IMR-90 (cell line): ENCODE measurements at regions not wholly inside any gene's neighbourhood (a gene's known extent, or its start where the extent isn't known, plus 50 kb on each side); places are given as distances from the start of the nearest gene placed in this dataset.

Experiments
- ATAC-seq: fragments of 200-7000 bp; cut with Tn5 transposase; 2 replicates; pipeline ENCODE4 v1.9.1; 2020; ENCODE audit warnings: low read depth, mild to moderate bottlenecking, moderate library complexity
- BruUV-seq: library from RNA; stranded (reverse); fragments of 400-500 nt; replicated peaks from 2 replicates; lab custom pipeline; 2021; lab: Mats Ljungman, UMichigan
- CTCF ChIA-PET: fragments of 300-600 bp; formaldehyde crosslinking; extraction: SDS; loops from one replicate; lab custom pipeline; 2021; ENCODE audit warnings: antibody characterized with exemption; lab: Yijun Ruan, JAX
- POLR2A ChIA-PET: fragments of 300-600 bp; sonication (Branson Sonifier 250); formaldehyde crosslinking; loops from one replicate; lab custom pipeline; 2022; ENCODE audit warnings: antibody characterized with exemption; ENCODE audit not compliant: unreplicated experiment; lab: Charles Lee
- DNase-seq: peaks from one replicate; pipeline ENCODE4 v3.0.0; 2013
- H2AFZ ChIP-seq: replicated peaks from 2 replicates; pipeline ENCODE3; 2013; ENCODE audit warnings: low read length, mild to moderate bottlenecking; ENCODE audit not compliant: poor library complexity
- H2AK5ac ChIP-seq: 2 replicates; pipeline ENCODE4 v1.6.1; 2013; ENCODE audit warnings: low read depth, low read length, inconsistent platforms
- H2AK9ac ChIP-seq: replicated peaks from 2 replicates; pipeline ENCODE3; 2013; ENCODE audit warnings: mild to moderate bottlenecking, low read depth, low read length, moderate library complexity; ENCODE audit not compliant: poor library complexity
- H2BK120ac ChIP-seq: 2 replicates; pipeline ENCODE4 v1.6.1; 2013; ENCODE audit warnings: low read depth, low read length, inconsistent platforms
- H2BK15ac ChIP-seq: 3 replicates; pipeline ENCODE4 v1.6.1; 2013; ENCODE audit warnings: low read depth, low read length, inconsistent platforms
- H2BK20ac ChIP-seq: 2 replicates; pipeline ENCODE4 v1.6.1; 2013; ENCODE audit warnings: low read depth, mild to moderate bottlenecking, inconsistent platforms, low read length, moderate library complexity
- H2BK5ac ChIP-seq: 2 replicates; pipeline ENCODE4 v1.6.1; 2013; ENCODE audit warnings: mild to moderate bottlenecking, low read depth, low read length, inconsistent platforms; ENCODE audit not compliant: poor library complexity, severe bottlenecking
- H3K14ac ChIP-seq: replicated peaks from 2 replicates; pipeline ENCODE4 v1.6.1; 2013; ENCODE audit warnings: low read depth, low read length, inconsistent platforms
- H3K18ac ChIP-seq: 2 replicates; pipeline ENCODE4 v1.6.1; 2013; ENCODE audit warnings: low read depth, low read length, control low read depth
- H3K23ac ChIP-seq: 2 replicates; pipeline ENCODE4 v1.6.1; 2013; ENCODE audit warnings: low read depth, low read length, inconsistent platforms
- H3K27ac ChIP-seq: 2 replicates; pipeline ENCODE4 v1.5.1; 2013; ENCODE audit warnings: mild to moderate bottlenecking, control low read depth, low read length; ENCODE audit not compliant: insufficient read depth
- H3K27me3 ChIP-seq: 2 replicates; pipeline ENCODE4 v1.6.1; 2013; ENCODE audit warnings: low read length; ENCODE audit not compliant: control insufficient read depth, insufficient read depth
- H3K36me3 ChIP-seq: 2 replicates; pipeline ENCODE4 v1.6.1; 2013; ENCODE audit warnings: low read length, mixed read lengths; ENCODE audit not compliant: control insufficient read depth, insufficient read depth
- H3K4ac ChIP-seq: 2 replicates; pipeline ENCODE4 v1.6.1; 2013; ENCODE audit warnings: low read depth, low read length, inconsistent platforms
- H3K4me1 ChIP-seq: 2 replicates; pipeline ENCODE4 v1.6.1; 2013; ENCODE audit warnings: low read length, mixed read lengths; ENCODE audit not compliant: control insufficient read depth, insufficient read depth
- H3K4me2 ChIP-seq: 2 replicates; pipeline ENCODE4 v1.6.1; 2013; ENCODE audit warnings: low read depth, mild to moderate bottlenecking, control low read depth, low read length, moderate library complexity
- H3K4me3 ChIP-seq: 2 replicates; pipeline ENCODE4 v1.5.1; 2013; ENCODE audit warnings: low read depth, mild to moderate bottlenecking, control low read depth, low read length, moderate library complexity; ENCODE audit not compliant: insufficient read depth
- H3K56ac ChIP-seq: 2 replicates; pipeline ENCODE4 v1.6.1; 2013; ENCODE audit warnings: low read length, inconsistent platforms; ENCODE audit not compliant: insufficient read depth; ENCODE audit errors: extremely low read depth
- H3K79me1 ChIP-seq, 2 experiments: 2 replicates each; pipeline ENCODE4 v1.6.1; 2013; ENCODE audit warnings: low read length in 2 of 2, inconsistent platforms in 1 of 2, low read depth in 1 of 2
- H3K9ac ChIP-seq: 2 replicates; pipeline ENCODE4 v1.6.1; 2013; ENCODE audit warnings: low read depth, low read length, control low read depth
- H3K9me1 ChIP-seq: 2 replicates; pipeline ENCODE4 v1.6.1; 2013; ENCODE audit warnings: low read length, inconsistent platforms; ENCODE audit not compliant: insufficient read depth
- H3K9me3 ChIP-seq: 2 replicates; pipeline ENCODE4 v1.6.1; 2013; ENCODE audit warnings: low read length; ENCODE audit not compliant: control insufficient read depth, insufficient read depth
- H4K20me1 ChIP-seq: 2 replicates; pipeline ENCODE4 v1.6.1; 2013; ENCODE audit warnings: low read length, inconsistent platforms; ENCODE audit not compliant: insufficient read depth
- H4K5ac ChIP-seq: 2 replicates; pipeline ENCODE4 v1.6.1; 2013; ENCODE audit warnings: mild to moderate bottlenecking, low read depth, low read length, control low read depth
- H4K8ac ChIP-seq, 2 experiments: 2 replicates each; pipeline ENCODE4 v1.6.1; 2013; ENCODE audit warnings: low read depth in 2 of 2, low read length in 2 of 2, control low read depth in 1 of 2, inconsistent platforms in 1 of 2
- H4K91ac ChIP-seq: 2 replicates; pipeline ENCODE4 v1.6.1; 2013; ENCODE audit warnings: low read depth, low read length, inconsistent platforms; ENCODE audit not compliant: insufficient read depth
- BHLHE40 ChIP-seq: fragments of 150-350 bp; IDR thresholded peaks from 2 replicates; pipeline ENCODE4 v1.6.1; 2016; ENCODE audit warnings: mild to moderate bottlenecking, low read depth, low read length
- CEBPB ChIP-seq: IDR thresholded peaks from 2 replicates; pipeline ENCODE4 v1.6.1; 2012; ENCODE audit warnings: low read depth, low read length, improper control_type of control experiment
- CHD1 ChIP-seq: IDR thresholded peaks from 2 replicates; pipeline ENCODE4 v1.6.1; 2012; ENCODE audit warnings: low read depth, low read length, improper control_type of control experiment
- ELK1 ChIP-seq: fragments of 150-350 bp; IDR thresholded peaks from 2 replicates; pipeline ENCODE4 v1.6.1; 2016; ENCODE audit warnings: low read depth, mild to moderate bottlenecking, low read length, moderate library complexity, borderline replicate concordance
- FOS ChIP-seq: fragments of 150-350 bp; IDR thresholded peaks from 2 replicates; pipeline ENCODE4 v1.6.1; 2016; ENCODE audit warnings: low read depth, low read length
- MAFK ChIP-seq: IDR thresholded peaks from 2 replicates; pipeline ENCODE4 v1.6.1; 2012; ENCODE audit warnings: low read depth, low read length, improper control_type of control experiment
- MAZ ChIP-seq: IDR thresholded peaks from 2 replicates; pipeline ENCODE4 v1.6.1; 2012; ENCODE audit warnings: low read depth, mild to moderate bottlenecking, low read length, improper control_type of control experiment, moderate library complexity, borderline replicate concordance
- MXI1 ChIP-seq: IDR thresholded peaks from 2 replicates; pipeline ENCODE4 v1.6.1; 2012; ENCODE audit warnings: low read depth, mild to moderate bottlenecking, low read length, moderate library complexity, borderline replicate concordance
- NFE2L2 ChIP-seq: fragments of 150-350 bp; IDR thresholded peaks from 2 replicates; pipeline ENCODE4 v1.6.1; 2016; ENCODE audit warnings: low read depth, mild to moderate bottlenecking, low read length
- POLR2A ChIP-seq: IDR thresholded peaks from 2 replicates; pipeline ENCODE4 v1.6.1; 2012; ENCODE audit warnings: mild to moderate bottlenecking, low read depth, low read length
- RAD21 ChIP-seq: IDR thresholded peaks from 2 replicates; pipeline ENCODE4 v1.6.1; 2012; ENCODE audit warnings: low read length, improper control_type of control experiment
- RCOR1 ChIP-seq: IDR thresholded peaks from 2 replicates; pipeline ENCODE4 v1.6.1; 2012; ENCODE audit warnings: mild to moderate bottlenecking, low read length, improper control_type of control experiment; ENCODE audit not compliant: insufficient replicate concordance
- RFX5 ChIP-seq: IDR thresholded peaks from 2 replicates; pipeline ENCODE4 v1.8.0; 2012; ENCODE audit warnings: low read depth, mild to moderate bottlenecking, low read length, moderate library complexity
- USF2 ChIP-seq: fragments of 150-350 bp; IDR thresholded peaks from 2 replicates; pipeline ENCODE4 v1.6.1; 2017; ENCODE audit warnings: mild to moderate bottlenecking, antibody characterized with exemption, low read length, low read depth
- WGBS, 2 experiments: methylation state at CpG; one replicate each; pipeline versions ENCODE4 v1.1.5 to v1.1.7; 2013; ENCODE audit warnings: missing lambda C conversion rate in 2 of 2; ENCODE audit not compliant: insufficient read length in 1 of 2; ENCODE audit errors: extremely low coverage in 2 of 2; 5-methylcytosine and 5-hydroxymethylcytosine counted together
- dilution Hi-C: fragments of 300-500 bp; cut with HindIII; formaldehyde crosslinking; loops from one replicate; pipeline ENCODE4 v1.14.3; 2018; ENCODE audit warnings: low sequenced_read_pairs; ENCODE audit not compliant: unreplicated experiment
- in situ Hi-C: fragments of 300-500 bp; cut with MboI; formaldehyde crosslinking; loops from 3 replicates; pipeline ENCODE4 v1.14.3; 2019; ENCODE audit warnings: low sequenced_read_pairs, inconsistent platforms, mixed read lengths
- intact Hi-C: fragments of 100-400 bp; cut with micrococcal nuclease; formaldehyde crosslinking; loops from 2 replicates; pipeline ENCODE4 v1.10.0; 2022

DNA sequence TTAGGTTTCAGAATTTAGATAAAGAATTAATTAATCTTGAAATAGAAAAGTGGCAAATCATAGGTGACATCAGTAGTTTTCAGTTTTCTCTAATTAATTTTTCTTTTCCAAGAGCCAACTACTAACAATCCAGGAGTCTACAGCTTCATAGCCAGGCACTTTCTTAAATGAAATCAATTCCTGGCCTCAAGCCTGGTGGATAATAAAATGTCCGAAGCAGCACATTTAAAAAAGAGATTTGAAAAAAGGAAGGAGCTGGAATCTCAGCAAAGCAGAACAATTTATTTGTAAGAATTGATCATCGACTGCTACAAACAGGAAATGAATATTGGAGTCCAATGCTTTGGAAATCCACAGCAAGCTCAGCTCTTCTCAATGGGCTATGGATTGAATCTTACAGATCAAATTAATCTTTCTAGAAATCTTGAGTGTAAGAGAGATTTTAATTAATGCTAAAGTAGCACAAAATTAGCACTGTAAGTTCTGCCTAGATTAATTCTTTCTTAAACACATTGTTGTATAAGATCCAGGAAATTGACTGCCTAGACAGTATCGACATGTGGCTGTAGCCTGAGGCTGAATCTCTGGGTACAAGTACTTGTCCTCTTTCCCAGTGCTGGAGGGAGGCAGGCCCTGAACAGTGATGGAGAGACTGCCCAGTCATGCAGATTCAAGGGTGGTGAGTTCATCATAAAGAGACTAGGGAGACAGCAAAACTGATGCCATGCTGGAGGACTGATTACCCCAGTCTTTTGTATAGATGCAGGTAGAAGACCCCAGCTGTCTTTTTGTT is 167.8 kb upstream of the POU2AF2 start:
- no peaks in the 10 kb centered on the region; the same call in 1 of the 2 replicates for H3K9me1 ChIP-seq
- intact Hi-C loops (no loop called here), dilution Hi-C loops (no loop called here), in situ Hi-C loops (no loop called here)
- no peak overlapping the region for H3K56ac ChIP-seq
- no peak overlapping the region for H4K5ac ChIP-seq
- no peak overlapping the region for H2BK15ac ChIP-seq
- no peaks in the 10 kb centered on the region for H3K4me1 ChIP-seq
- ChIA-PET CTCF (interaction anchor here (0.6 kb wide), 1 partner anchor 26 kb away, joined by 6 read pairs; no protein-coding TSS in a partner anchor), POLR2A (no interaction called here)
- no peaks in the 10 kb centered on the region for H3K9me3 ChIP-seq
- no peak overlapping the region for H3K4me2 ChIP-seq
- H2AK9ac ChIP-seq, result no peak overlapping the region
- H2AK5ac ChIP-seq, result no peak overlapping the region
- DNase-seq (peak; percentile 7), ATAC-seq (peak; percentile 35; the same call in 1 of the 2 replicates)
- no peak overlapping the region for H3K9ac ChIP-seq
- no peak overlapping the region for H4K91ac ChIP-seq
- WGBS, 2 experiments, result 83% methylated on average over 1 of the region's 3 CpGs; no CpG with 5 or more reads in 1 of the 2 experiments
- no peak overlapping the region for H3K18ac ChIP-seq
- no peak overlapping the region for H2BK5ac ChIP-seq
- no peaks in the 10 kb centered on the region for H4K20me1 ChIP-seq
- no peak overlapping the region for H3K27ac ChIP-seq
- H3K23ac ChIP-seq, result no peak overlapping the region
- H3K79me1 ChIP-seq, result no peaks in the 10 kb centered on the region
- H3K27me3 ChIP-seq, result no peaks in the 10 kb centered on the region
- no peak overlapping the region for H3K14ac ChIP-seq
- no peak overlapping the region for H3K4me3 ChIP-seq
- H2BK120ac ChIP-seq, result no peak overlapping the region
- H2BK20ac ChIP-seq, result no peak overlapping the region
- no peaks in the 10 kb centered on the region for H3K36me3 ChIP-seq
- BruUV-seq, result no TSS peak
- no peak overlapping the region for H3K4ac ChIP-seq
- TF ChIP-seq POLR2A, result no peak
- no peak for TF ChIP-seq BHLHE40
- TF ChIP-seq MXI1, result no peak
- no peak for TF ChIP-seq NFE2L2
- no peak for TF ChIP-seq MAFK
- TF ChIP-seq RFX5, result no peak
- no peak for TF ChIP-seq ELK1
- TF ChIP-seq CEBPB, result no peak
- no peak for TF ChIP-seq RCOR1
- no peak for TF ChIP-seq USF2
- no peak for TF ChIP-seq MAZ
- no peak for TF ChIP-seq RAD21
- no peak for TF ChIP-seq FOS
- no peak for TF ChIP-seq CHD1
- H4K8ac ChIP-seq, result no peak overlapping the region
- no peak overlapping the region for H2AFZ ChIP-seq
